ENCODE measurements at regions not wholly inside any gene's neighbourhood (a gene's known extent, or its start where the extent isn't known, plus 50 kb on each side); places are given as distances from the start of the nearest gene placed in this dataset.

DNA sequence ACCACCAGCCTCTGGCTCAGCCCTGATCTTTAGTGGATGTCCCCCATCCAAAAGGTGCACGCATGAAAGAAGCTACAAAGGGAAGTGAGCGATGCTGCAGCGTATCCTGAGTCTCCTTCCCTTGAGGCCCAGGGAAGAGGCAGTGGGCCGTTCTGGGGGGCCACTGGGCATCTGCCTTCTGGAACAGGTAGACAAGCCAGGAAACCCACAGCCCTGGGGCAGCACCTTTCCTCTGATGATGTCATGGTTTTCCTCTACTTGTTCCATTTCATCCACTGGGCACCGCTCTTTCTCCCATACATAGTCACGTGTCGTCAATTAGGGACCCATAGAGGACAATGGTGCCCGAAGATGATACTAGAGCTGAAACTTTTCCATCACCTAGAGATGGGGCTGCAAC, 194.0 kb upstream of the IRX1 start:
- TF ChIP-seq POLR2A (IDR thresholded peaks at IDR 0.05; ENCODE audit: borderline replicate concordance, extremely low read depth, insufficient read depth, insufficient read length) (no peak), TCF7L2 (IDR thresholded peaks at IDR 0.05; ENCODE audit: borderline replicate concordance, extremely low read depth, insufficient read depth, insufficient read length) (no peak), CTCF (IDR thresholded peaks at IDR 0.05 in 2 of 3, conservative IDR thresholded peaks at IDR 0.05 in 1 of 3; ENCODE audit: borderline replicate concordance in 1 of 3, insufficient read depth in 1 of 3, low read depth in 2 of 3, low read length in 2 of 3) (no peak), ZNF274 (IDR thresholded peaks at IDR 0.05; ENCODE audit: low read depth, low read length) (no peak), EZH2 (IDR thresholded peaks at IDR 0.05) (no peak), ELF1 (IDR thresholded peaks at IDR 0.05; ENCODE audit: borderline replicate concordance, low read depth) (no peak), SIN3A (IDR thresholded peaks at IDR 0.05; ENCODE audit: low read depth) (no peak), MAX (IDR thresholded peaks at IDR 0.05) (no peak)
- TF ChIP-seq, protein P1, sequence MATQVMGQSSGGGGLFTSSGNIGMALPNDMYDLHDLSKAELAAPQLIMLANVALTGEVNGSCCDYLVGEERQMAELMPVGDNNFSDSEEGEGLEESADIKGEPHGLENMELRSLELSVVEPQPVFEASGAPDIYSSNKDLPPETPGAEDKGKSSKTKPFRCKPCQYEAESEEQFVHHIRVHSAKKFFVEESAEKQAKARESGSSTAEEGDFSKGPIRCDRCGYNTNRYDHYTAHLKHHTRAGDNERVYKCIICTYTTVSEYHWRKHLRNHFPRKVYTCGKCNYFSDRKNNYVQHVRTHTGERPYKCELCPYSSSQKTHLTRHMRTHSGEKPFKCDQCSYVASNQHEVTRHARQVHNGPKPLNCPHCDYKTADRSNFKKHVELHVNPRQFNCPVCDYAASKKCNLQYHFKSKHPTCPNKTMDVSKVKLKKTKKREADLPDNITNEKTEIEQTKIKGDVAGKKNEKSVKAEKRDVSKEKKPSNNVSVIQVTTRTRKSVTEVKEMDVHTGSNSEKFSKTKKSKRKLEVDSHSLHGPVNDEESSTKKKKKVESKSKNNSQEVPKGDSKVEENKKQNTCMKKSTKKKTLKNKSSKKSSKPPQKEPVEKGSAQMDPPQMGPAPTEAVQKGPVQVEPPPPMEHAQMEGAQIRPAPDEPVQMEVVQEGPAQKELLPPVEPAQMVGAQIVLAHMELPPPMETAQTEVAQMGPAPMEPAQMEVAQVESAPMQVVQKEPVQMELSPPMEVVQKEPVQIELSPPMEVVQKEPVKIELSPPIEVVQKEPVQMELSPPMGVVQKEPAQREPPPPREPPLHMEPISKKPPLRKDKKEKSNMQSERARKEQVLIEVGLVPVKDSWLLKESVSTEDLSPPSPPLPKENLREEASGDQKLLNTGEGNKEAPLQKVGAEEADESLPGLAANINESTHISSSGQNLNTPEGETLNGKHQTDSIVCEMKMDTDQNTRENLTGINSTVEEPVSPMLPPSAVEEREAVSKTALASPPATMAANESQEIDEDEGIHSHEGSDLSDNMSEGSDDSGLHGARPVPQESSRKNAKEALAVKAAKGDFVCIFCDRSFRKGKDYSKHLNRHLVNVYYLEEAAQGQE (IDR thresholded peaks at IDR 0.05; ENCODE audit: low read depth): no peak
